ENCODE measurements at regions not wholly inside any gene's neighbourhood (a gene's known extent, or its start where the extent isn't known, plus 50 kb on each side); places are given as distances from the start of the nearest gene placed in this dataset.

GRCh38 chr16:17668386-17668785 lies 197.6 kb upstream of the XYLT1 start:
- no peaks in the 10 kb centered on the region for H3K27me3 ChIP-seq
- H3K9me3 ChIP-seq = no peaks in the 10 kb centered on the region
- no peaks in the 10 kb centered on the region for H3K36me3 ChIP-seq
- no peak for DNase-seq
- H3K4me1 ChIP-seq = no peaks in the 10 kb centered on the region
- H3K27ac ChIP-seq = no peak overlapping the region
- intact Hi-C loops (cut with DNase I; ENCODE audit: low total_unique reads) = no loop called here
- no peak overlapping the region for H3K4me3 ChIP-seq
- no peak for TF ChIP-seq POLR2A (IDR thresholded peaks at IDR 0.05)
- no peak for TF ChIP-seq CTCF (IDR thresholded peaks at IDR 0.05)

GRCh38 chr16:17666293-17666692 lies 195.5 kb upstream of the XYLT1 start:
- DNase-seq = no peak

GRCh38 chr16:17658881-17659280 lies 188.1 kb upstream of the XYLT1 start:
- Histone ChIP-seq H3K4me3 (no peak overlapping the region), H3K36me3 (no peaks in the 10 kb centered on the region), H3K9me3 (no peaks in the 10 kb centered on the region), H3K27ac (no peak overlapping the region), H3K4me1 (no peaks in the 10 kb centered on the region), H3K27me3 (no peaks in the 10 kb centered on the region)
- TF ChIP-seq POLR2A (IDR thresholded peaks at IDR 0.05) (no peak), CTCF (IDR thresholded peaks at IDR 0.05) (no peak)
- no peak for DNase-seq
- intact Hi-C loops (cut with DNase I; ENCODE audit: low total_unique reads) = no loop called here

More at GRCh38 chr16:17666293-17666692, 195.5 kb upstream of the XYLT1 start:
- Histone ChIP-seq H3K27ac (no peak overlapping the region), H3K36me3 (no peaks in the 10 kb centered on the region), H3K9me3 (no peaks in the 10 kb centered on the region), H3K4me1 (no peaks in the 10 kb centered on the region), H3K4me3 (no peak overlapping the region), H3K27me3 (no peaks in the 10 kb centered on the region)
- intact Hi-C loops (cut with DNase I; ENCODE audit: low total_unique reads) = no loop called here
- TF ChIP-seq POLR2A (IDR thresholded peaks at IDR 0.05) = no peak
- TF ChIP-seq CTCF (IDR thresholded peaks at IDR 0.05) = no peak

- Histone ChIP-seq H3K36me3 (no peaks in the 10 kb centered on the region), H3K27ac (no peak overlapping the region), H3K27me3 (no peaks in the 10 kb centered on the region), H3K4me1 (no peaks in the 10 kb centered on the region), H3K4me3 (no peak overlapping the region), H3K9me3 (no peaks in the 10 kb centered on the region)
- intact Hi-C loops (cut with DNase I; ENCODE audit: low total_unique reads) = no loop called here
- TF ChIP-seq POLR2A (IDR thresholded peaks at IDR 0.05) (no peak), CTCF (IDR thresholded peaks at IDR 0.05) (no peak)
- no peak for DNase-seq
These were observed 186.3 kb upstream of the XYLT1 start for GRCh38 chr16:17657045-17657444.

- no peaks in the 10 kb centered on the region for H3K4me1 ChIP-seq
- H3K27ac ChIP-seq = no peak overlapping the region
- H3K27me3 ChIP-seq = no peaks in the 10 kb centered on the region
- no peaks in the 10 kb centered on the region for H3K36me3 ChIP-seq
- DNase-seq = no peak
- TF ChIP-seq CTCF (IDR thresholded peaks at IDR 0.05) = no peak
- TF ChIP-seq POLR2A (IDR thresholded peaks at IDR 0.05) = no peak
- no peaks in the 10 kb centered on the region for H3K9me3 ChIP-seq
- intact Hi-C loops (cut with DNase I; ENCODE audit: low total_unique reads) = no loop called here
- H3K4me3 ChIP-seq = no peak overlapping the region
These were observed 183.8 kb upstream of the XYLT1 start for GRCh38 chr16:17654571-17654970.
